K562 (cell line): ENCODE measurements at regions not wholly inside any gene's neighbourhood (a gene's known extent, or its start where the extent isn't known, plus 50 kb on each side); places are given as distances from the start of the nearest gene placed in this dataset.

Source experiments
- AFF4 ChIP-seq: sonication (generic); formaldehyde crosslinking; IDR thresholded peaks from 2 replicates; pipeline ENCODE4 v1.8.0; 2023; ENCODE audit warnings: mild to moderate bottlenecking, missing genetic modification reagents
- CREBBP ChIP-seq: IDR thresholded peaks from one replicate; pipeline ENCODE4 v1.6.1; 2012; ENCODE audit warnings: low read depth, mild to moderate bottlenecking, control low read depth, inconsistent platforms, low read length
- CREM ChIP-seq: IDR thresholded peaks from 2 replicates; pipeline ENCODE4 v1.6.1; 2014; ENCODE audit warnings: antibody characterized with exemption, low read depth
- ELF2 ChIP-seq: fragments of 250-450 bp; sonication (Bioruptor Pico); IDR thresholded peaks from 2 replicates; pipeline ENCODE4 v1.5.0; 2021; ENCODE audit warnings: mild to moderate bottlenecking
- KDM4B ChIP-seq, 2 experiments: fragments of 450-650 bp in 1 of 2; sonication (generic) in 1 of 2; IDR thresholded peaks; 2 replicates each; pipeline ENCODE4 v1.6.1; 2016 to 2017; ENCODE audit warnings: borderline replicate concordance in 2 of 2, antibody characterized with exemption in 1 of 2, low read depth in 1 of 2, mild to moderate bottlenecking in 1 of 2
- NKRF ChIP-seq: fragments of 450-650 bp; IDR thresholded peaks from 2 replicates; pipeline ENCODE4 v1.6.1; 2016; ENCODE audit warnings: borderline replicate concordance
- NR1H2 ChIP-seq: sonication (generic); formaldehyde crosslinking; IDR thresholded peaks from 2 replicates; pipeline ENCODE4 v1.4.0; 2020; ENCODE audit warnings: mild to moderate bottlenecking, missing genetic modification reagents
- OTX1 ChIP-seq: fragments of 450-650 bp; formaldehyde crosslinking; IDR thresholded peaks from 2 replicates; pipeline ENCODE4 v1.4.0; 2022; ENCODE audit warnings: mild to moderate bottlenecking
- SMAD1 ChIP-seq: fragments of 150-350 bp; IDR thresholded peaks from 2 replicates; pipeline ENCODE4 v1.6.1; 2014; ENCODE audit warnings: low read length, low read depth; ENCODE audit not compliant: partially characterized antibody
- THRB ChIP-seq: fragments of 450-650 bp; formaldehyde crosslinking; conservative IDR thresholded peaks from 2 replicates; pipeline ENCODE4 v1.4.0; 2022; ENCODE audit warnings: mild to moderate bottlenecking, missing genetic modification characterization
- ZNF274 ChIP-seq: IDR thresholded peaks from 2 replicates; pipeline ENCODE4 v1.6.1; 2011; ENCODE audit warnings: low read depth, mild to moderate bottlenecking, low read length, moderate library complexity, borderline replicate concordance
- TF ChIP-seq, protein P1 (sequence below): fragments of 250-450 bp; sonication (Bioruptor Pico); IDR thresholded peaks from 2 replicates; pipeline ENCODE4 v1.4.0; 2020; ENCODE audit warnings: borderline replicate concordance

DNA sequence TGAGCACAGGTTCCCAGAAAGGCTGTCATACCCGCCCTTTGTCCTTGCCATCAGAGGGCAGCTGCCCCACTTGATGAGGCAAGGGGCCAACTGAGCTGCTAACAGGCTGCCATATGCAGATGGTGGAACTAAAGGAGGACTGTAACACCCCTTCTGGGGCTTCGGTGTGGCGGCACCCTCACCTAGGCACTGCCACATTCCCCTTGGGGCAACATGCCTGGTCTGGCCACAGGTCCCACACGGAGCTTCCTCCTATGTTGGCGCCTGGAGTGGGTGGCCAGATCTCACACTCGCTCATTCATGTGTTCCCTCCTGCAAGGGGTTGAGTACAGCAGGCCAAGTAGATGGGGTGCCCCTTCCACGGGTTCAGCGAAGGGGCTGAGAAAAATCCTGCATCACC, 777.4 kb upstream of the CHD1 start (continued):
- TF ChIP-seq THRB (no peak), CREBBP (no peak), NR1H2 (CRISPR knock-in tag) (no peak), KDM4B (IDR thresholded peaks at IDR 0.05; ENCODE audit: borderline replicate concordance in 2 of 2, low read depth in 1 of 2) (no peak), ZNF274 (no peak), OTX1 (no peak), AFF4 (CRISPR knock-in tag) (no peak), NKRF (no peak), CREM (no peak), SMAD1 (no peak), ELF2 (no peak)
- TF ChIP-seq, protein P1, sequence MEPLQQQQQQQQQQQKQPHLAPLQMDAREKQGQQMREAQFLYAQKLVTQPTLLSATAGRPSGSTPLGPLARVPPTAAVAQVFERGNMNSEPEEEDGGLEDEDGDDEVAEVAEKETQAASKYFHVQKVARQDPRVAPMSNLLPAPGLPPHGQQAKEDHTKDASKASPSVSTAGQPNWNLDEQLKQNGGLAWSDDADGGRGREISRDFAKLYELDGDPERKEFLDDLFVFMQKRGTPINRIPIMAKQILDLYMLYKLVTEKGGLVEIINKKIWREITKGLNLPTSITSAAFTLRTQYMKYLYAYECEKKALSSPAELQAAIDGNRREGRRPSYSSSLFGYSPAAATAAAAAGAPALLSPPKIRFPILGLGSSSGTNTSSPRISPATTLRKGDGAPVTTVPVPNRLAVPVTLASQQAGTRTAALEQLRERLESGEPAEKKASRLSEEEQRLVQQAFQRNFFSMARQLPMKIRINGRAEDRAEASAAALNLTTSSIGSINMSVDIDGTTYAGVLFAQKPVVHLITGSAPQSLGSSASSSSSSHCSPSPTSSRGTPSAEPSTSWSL (CRISPR knock-in tag), result no peak
